Activated naive CD8-positive, alpha-beta T cell (primary cell): ENCODE measurements at regions not wholly inside any gene's neighbourhood (a gene's known extent, or its start where the extent isn't known, plus 50 kb on each side); places are given as distances from the start of the nearest gene placed in this dataset.

Experiments used
- H3K27ac Mint-ChIP-seq: one replicate; pipeline ENCODE4 v1.8.0; 2021; ENCODE audit warnings: mixed read lengths
- H3K27me3 Mint-ChIP-seq: one replicate; pipeline ENCODE4 v1.8.0; 2021; ENCODE audit warnings: mixed read lengths
- H3K36me3 Mint-ChIP-seq: one replicate; pipeline ENCODE4 v1.8.0; 2021; ENCODE audit warnings: mixed read lengths
- H3K4me1 Mint-ChIP-seq: one replicate; pipeline ENCODE4 v1.8.0; 2021; ENCODE audit warnings: low read depth, mixed read lengths
- H3K4me3 Mint-ChIP-seq: one replicate; pipeline ENCODE4 v1.8.0; 2021; ENCODE audit warnings: mild to moderate bottlenecking, mixed read lengths
- H3K9me3 Mint-ChIP-seq: one replicate; pipeline ENCODE4 v1.8.0; 2021; ENCODE audit warnings: low read depth, mixed read lengths

GRCh38 chr4:38605753-38606586, 58.0 kb upstream of the KLF3 start:
- Mint-ChIP-seq H3K9me3 (no peaks in the 10 kb centered on the region), H3K27ac (no peak overlapping the region), H3K4me1 (peaks cover 28% of the 10 kb centered on the region), H3K4me3 (no peak overlapping the region), H3K36me3 (no peaks in the 10 kb centered on the region), H3K27me3 (no peaks in the 10 kb centered on the region)

GRCh38 chr4:38606587-38606905, 57.5 kb upstream of the KLF3 start:
- no peak overlapping the region for H3K4me3 Mint-ChIP-seq
- H3K36me3 Mint-ChIP-seq: no peaks in the 10 kb centered on the region
- no peaks in the 10 kb centered on the region for H3K27me3 Mint-ChIP-seq
- H3K27ac Mint-ChIP-seq: no peak overlapping the region
- no peaks in the 10 kb centered on the region for H3K9me3 Mint-ChIP-seq
- H3K4me1 Mint-ChIP-seq: peaks cover 31% of the 10 kb centered on the region

GRCh38 chr4:38609614-38610013, 54.4 kb upstream of the KLF3 start:
- H3K9me3 Mint-ChIP-seq: no peaks in the 10 kb centered on the region

GRCh38 chr4:38610521-38610920, 53.5 kb upstream of the KLF3 start:
- Mint-ChIP-seq H3K36me3 (no peaks in the 10 kb centered on the region), H3K27ac (no peak overlapping the region), H3K4me1 (peaks cover 34% of the 10 kb centered on the region), H3K9me3 (no peaks in the 10 kb centered on the region), H3K27me3 (no peaks in the 10 kb centered on the region), H3K4me3 (no peak overlapping the region)

More at GRCh38 chr4:38609614-38610013, 54.4 kb upstream of the KLF3 start:
- Mint-ChIP-seq H3K36me3 (no peaks in the 10 kb centered on the region), H3K27me3 (no peaks in the 10 kb centered on the region), H3K4me1 (peaks cover 39% of the 10 kb centered on the region), H3K4me3 (no peak overlapping the region), H3K27ac (no peak overlapping the region)

GRCh38 chr4:38610966-38611431, 53.0 kb upstream of the KLF3 start:
- Mint-ChIP-seq H3K36me3 (no peaks in the 10 kb centered on the region), H3K4me3 (no peak overlapping the region), H3K9me3 (no peaks in the 10 kb centered on the region), H3K27me3 (no peaks in the 10 kb centered on the region), H3K27ac (no peak overlapping the region), H3K4me1 (peaks cover 29% of the 10 kb centered on the region)

GRCh38 chr4:38611676-38612075, 52.3 kb upstream of the KLF3 start:
- Mint-ChIP-seq H3K4me3 (no peak overlapping the region), H3K9me3 (no peaks in the 10 kb centered on the region), H3K27ac (no peak overlapping the region), H3K27me3 (no peaks in the 10 kb centered on the region), H3K36me3 (no peaks in the 10 kb centered on the region), H3K4me1 (peaks cover 23% of the 10 kb centered on the region)

GRCh38 chr4:38612646-38613414, 51.2 kb upstream of the KLF3 start:
- no peaks in the 10 kb centered on the region for H3K9me3 Mint-ChIP-seq
- H3K27ac Mint-ChIP-seq: no peak overlapping the region
- H3K36me3 Mint-ChIP-seq: no peaks in the 10 kb centered on the region
- H3K27me3 Mint-ChIP-seq: no peaks in the 10 kb centered on the region
- H3K4me1 Mint-ChIP-seq: peaks cover 23% of the 10 kb centered on the region
- no peak overlapping the region for H3K4me3 Mint-ChIP-seq
